HUES6 (cell line): ENCODE measurements at regions not wholly inside any gene's neighbourhood (a gene's known extent, or its start where the extent isn't known, plus 50 kb on each side); places are given as distances from the start of the nearest gene placed in this dataset.
"Not testable (repeated sequence)": the region's sequence is repeated elsewhere in the genome, so short reads cannot be mapped to it uniquely, and the experiment has no call there.

Experiments used
- H3K27ac ChIP-seq: 2 replicates; pipeline ENCODE4 v1.7.0; 2013; ENCODE audit warnings: low read depth, mild to moderate bottlenecking, low read length, inconsistent platforms
- H3K27me3 ChIP-seq: 2 replicates; pipeline ENCODE4 v1.6.1; 2013; ENCODE audit warnings: low read length; ENCODE audit not compliant: control insufficient read depth, insufficient read depth
- H3K36me3 ChIP-seq: 2 replicates; pipeline ENCODE4 v1.6.1; 2013; ENCODE audit warnings: low read length; ENCODE audit not compliant: control insufficient read depth, insufficient read depth
- H3K4me1 ChIP-seq: 2 replicates; pipeline ENCODE4 v1.6.1; 2013; ENCODE audit warnings: low read length; ENCODE audit not compliant: control insufficient read depth, insufficient read depth
- H3K4me3 ChIP-seq: 2 replicates; pipeline ENCODE4 v1.5.1; 2013; ENCODE audit warnings: low read depth, low read length
- H3K9ac ChIP-seq: one replicate; pipeline ENCODE4 v1.6.1; 2013; ENCODE audit warnings: mild to moderate bottlenecking, low read length
- H3K9me3 ChIP-seq: 2 replicates; pipeline ENCODE4 v1.6.1; 2013; ENCODE audit warnings: low read depth, low read length; ENCODE audit not compliant: control insufficient read depth, insufficient read depth

- no peaks in the 10 kb centered on the region; the same call in 1 of the 2 replicates for H3K27me3 ChIP-seq
- no peak overlapping the region for H3K27ac ChIP-seq
- H3K4me3 ChIP-seq, result no peak overlapping the region
- no peak overlapping the region for H3K9ac ChIP-seq
- H3K36me3 ChIP-seq, result no peaks in the 10 kb centered on the region
- H3K4me1 ChIP-seq, result no peaks in the 10 kb centered on the region
- H3K9me3 ChIP-seq, result peaks cover 8% of the 10 kb centered on the region; the same call in 1 of the 2 replicates
Measured at GRCh38 chrX:121755541-121755940, 708.1 kb downstream of the GLUD2 start.

- no peaks in the 10 kb centered on the region for H3K9me3 ChIP-seq
- H3K9ac ChIP-seq, result no peak overlapping the region
- no peak overlapping the region for H3K4me3 ChIP-seq
Measured at GRCh38 chrX:121761845-121762244, 714.4 kb downstream of the GLUD2 start.

DNA sequence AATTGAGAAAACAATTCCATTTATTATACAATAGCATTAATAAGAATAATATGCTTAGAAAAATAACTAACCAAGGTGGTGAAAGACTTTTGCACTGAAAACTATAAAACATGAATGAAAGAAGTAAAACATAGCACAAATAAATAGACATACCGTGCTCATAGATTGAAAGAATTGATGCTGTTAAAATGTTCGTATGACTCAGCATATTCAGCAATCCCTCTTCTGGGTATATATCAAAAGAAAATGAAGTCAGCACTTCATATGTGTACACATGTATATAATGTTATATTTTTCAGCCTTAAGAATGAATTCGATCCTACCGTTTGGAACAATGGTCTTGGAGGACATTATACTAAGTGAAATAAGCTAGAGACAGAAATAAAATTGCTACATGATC, 716.3 kb downstream of the GLUD2 start:
- Histone ChIP-seq H3K9ac (no peak overlapping the region), H3K27me3 (no peaks in the 10 kb centered on the region; the same call in 1 of the 2 replicates), H3K4me1 (no peaks in the 10 kb centered on the region), H3K4me3 (no peak overlapping the region), H3K36me3 (no peaks in the 10 kb centered on the region), H3K9me3 (no peaks in the 10 kb centered on the region), H3K27ac (no peak overlapping the region)

More at GRCh38 chrX:121761845-121762244, 714.4 kb downstream of the GLUD2 start:
- Histone ChIP-seq H3K27me3 (no peaks in the 10 kb centered on the region; the same call in 1 of the 2 replicates), H3K4me1 (no peaks in the 10 kb centered on the region), H3K27ac (no peak overlapping the region), H3K36me3 (no peaks in the 10 kb centered on the region)

DNA sequence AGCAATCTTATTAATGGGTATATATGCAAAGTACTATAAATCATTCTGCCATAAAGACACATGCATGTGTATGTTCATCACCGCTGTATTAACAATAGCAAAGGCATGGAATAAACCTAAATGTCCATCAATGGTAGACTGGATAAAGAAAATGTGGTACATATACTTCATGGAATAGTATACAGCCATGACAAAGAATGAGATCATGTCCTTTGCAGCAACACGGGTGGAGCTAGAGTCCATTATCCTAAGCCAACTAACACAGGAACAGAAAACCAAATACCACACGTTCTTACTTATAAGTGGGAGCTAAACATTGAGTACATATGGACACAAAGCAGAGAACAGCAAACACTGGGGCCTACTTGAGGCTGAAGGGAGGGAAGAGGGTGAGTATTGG, 720.8 kb downstream of the GLUD2 start:
- H3K27me3 ChIP-seq, H3K9ac ChIP-seq, H3K4me1 ChIP-seq, H3K27ac ChIP-seq, H3K9me3 ChIP-seq, H3K4me3 ChIP-seq, H3K36me3 ChIP-seq: not testable (repeated sequence)

GRCh38 chrX:121781991-121782390, 734.6 kb downstream of the GLUD2 start:
- Histone ChIP-seq H3K9me3 (no peaks in the 10 kb centered on the region), H3K27me3 (peaks cover 5% of the 10 kb centered on the region; the same call in 1 of the 2 replicates), H3K36me3 (no peaks in the 10 kb centered on the region), H3K9ac (no peak overlapping the region), H3K4me3 (no peak overlapping the region), H3K4me1 (peaks cover 6% of the 10 kb centered on the region), H3K27ac (no peak overlapping the region)

DNA sequence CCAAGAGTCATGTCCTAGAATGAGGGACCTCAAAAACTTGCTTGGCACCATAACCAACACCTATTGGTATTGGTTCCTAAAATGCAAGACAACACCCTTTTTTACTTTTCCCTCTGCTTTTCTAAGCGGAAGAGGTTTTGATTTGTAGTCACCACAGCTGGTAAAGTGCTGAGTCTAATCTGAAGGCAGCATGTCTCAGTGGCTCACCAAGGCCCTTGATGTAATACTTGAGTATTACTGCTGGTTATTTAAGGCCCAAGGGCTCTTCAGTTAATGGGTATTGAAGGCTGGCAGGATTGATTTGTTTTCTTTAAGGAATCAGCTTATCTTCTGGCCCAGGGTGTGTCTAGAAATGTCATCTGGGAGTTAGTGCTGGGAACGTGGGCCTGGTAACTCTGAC, 735.1 kb downstream of the GLUD2 start:
- peaks cover 3% of the 10 kb centered on the region; the same call in 1 of the 2 replicates for H3K27me3 ChIP-seq
- no peaks in the 10 kb centered on the region for H3K36me3 ChIP-seq

GRCh38 chrX:121782976-121783375, 735.6 kb downstream of the GLUD2 start:
- H3K4me1 ChIP-seq, result peaks cover 6% of the 10 kb centered on the region
- no peak overlapping the region for H3K4me3 ChIP-seq
- H3K27me3 ChIP-seq, result peaks cover 3% of the 10 kb centered on the region; the same call in 1 of the 2 replicates
- no peak overlapping the region for H3K9ac ChIP-seq
- no peaks in the 10 kb centered on the region for H3K36me3 ChIP-seq
- H3K9me3 ChIP-seq, result no peaks in the 10 kb centered on the region
- H3K27ac ChIP-seq, result no peak overlapping the region

More for the DNA sequence above, 735.1 kb downstream of the GLUD2 start:
- H3K9ac ChIP-seq, result no peak overlapping the region
- no peak overlapping the region for H3K4me3 ChIP-seq
- peaks cover 6% of the 10 kb centered on the region for H3K4me1 ChIP-seq
- no peak overlapping the region for H3K27ac ChIP-seq
- H3K9me3 ChIP-seq, result no peaks in the 10 kb centered on the region

DNA sequence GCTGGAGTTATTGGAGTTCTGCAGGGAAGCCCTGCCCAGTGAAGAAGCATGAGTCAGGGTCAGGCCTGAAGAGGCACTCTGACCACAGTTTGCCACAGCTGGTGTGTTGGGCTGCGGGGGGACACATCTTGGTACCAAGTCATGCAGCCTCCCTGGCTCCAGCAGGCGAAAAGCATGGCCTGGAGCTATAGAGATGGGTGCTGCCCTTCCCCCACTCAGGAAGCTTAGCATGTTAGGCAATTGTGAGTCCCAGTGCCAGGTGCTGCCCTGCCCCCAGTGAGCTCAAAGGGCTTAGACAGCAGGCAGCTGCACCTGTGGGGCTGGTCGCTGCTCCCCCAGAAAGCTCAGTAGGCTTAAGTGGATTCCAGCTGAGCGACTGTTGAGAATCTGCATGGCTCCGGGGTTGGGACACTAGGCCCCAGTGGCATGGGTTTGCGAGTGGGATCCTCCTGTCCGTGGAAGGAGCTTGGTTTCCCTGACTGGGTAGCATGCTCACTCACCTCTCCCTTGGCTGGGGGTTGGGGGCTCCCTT, 755.5 kb downstream of the GLUD2 start:
- Histone ChIP-seq H3K4me1 (peaks cover 7% of the 10 kb centered on the region; the same call in 1 of the 2 replicates), H3K27me3 (no peaks in the 10 kb centered on the region; the same call in 1 of the 2 replicates), H3K27ac (no peak overlapping the region), H3K9me3 (peaks cover 5% of the 10 kb centered on the region; the same call in 1 of the 2 replicates), H3K9ac (no peak overlapping the region), H3K4me3 (no peak overlapping the region), H3K36me3 (no peaks in the 10 kb centered on the region)

GRCh38 chrX:121823406-121823805, 776.0 kb downstream of the GLUD2 start:
- Histone ChIP-seq H3K9me3 (no peaks in the 10 kb centered on the region), H3K27me3 (no peaks in the 10 kb centered on the region; the same call in 1 of the 2 replicates), H3K27ac (no peak overlapping the region), H3K9ac (no peak overlapping the region), H3K4me3 (no peak overlapping the region), H3K4me1 (no peaks in the 10 kb centered on the region), H3K36me3 (no peaks in the 10 kb centered on the region)

GRCh38 chrX:121831601-121832000, 784.2 kb downstream of the GLUD2 start:
- Histone ChIP-seq H3K36me3 (no peaks in the 10 kb centered on the region), H3K4me1 (no peaks in the 10 kb centered on the region), H3K4me3 (no peak overlapping the region), H3K9me3 (no peaks in the 10 kb centered on the region), H3K27me3 (no peaks in the 10 kb centered on the region), H3K27ac (no peak overlapping the region), H3K9ac (no peak overlapping the region)

- no peak overlapping the region for H3K9ac ChIP-seq
- H3K9me3 ChIP-seq, result no peaks in the 10 kb centered on the region
- H3K27ac ChIP-seq, result no peak overlapping the region
- H3K27me3 ChIP-seq, result no peaks in the 10 kb centered on the region
- no peaks in the 10 kb centered on the region for H3K4me1 ChIP-seq
- H3K36me3 ChIP-seq, result no peaks in the 10 kb centered on the region
- no peak overlapping the region for H3K4me3 ChIP-seq
Measured at GRCh38 chrX:121832446-121832845, 785.0 kb downstream of the GLUD2 start.
